Panc1 (cell line): ENCODE measurements at regions not wholly inside any gene's neighbourhood (a gene's known extent, or its start where the extent isn't known, plus 50 kb on each side); places are given as distances from the start of the nearest gene placed in this dataset.
"Not testable (repeated sequence)": the region's sequence is repeated elsewhere in the genome, so short reads cannot be mapped to it uniquely, and the experiment has no call there.

ENCODE experiments used
- CTCF ChIP-seq: fragments of 450-650 bp; IDR thresholded peaks from 2 replicates; pipeline ENCODE4 v1.5.1; 2017; ENCODE audit warnings: mild to moderate bottlenecking
- SIN3A ChIP-seq: IDR thresholded peaks from 2 replicates; pipeline ENCODE4 v1.6.1; 2012; ENCODE audit warnings: low read depth, mild to moderate bottlenecking, low read length, moderate library complexity, borderline replicate concordance; ENCODE audit not compliant: insufficient read depth

- TF ChIP-seq CTCF, SIN3A: not testable (repeated sequence)
Observed at GRCh38 chr10:78237951-78238350, 204.3 kb downstream of the RPS24 start.
